SK-N-SH (cell line): ENCODE measurements at regions not wholly inside any gene's neighbourhood (a gene's known extent, or its start where the extent isn't known, plus 50 kb on each side); places are given as distances from the start of the nearest gene placed in this dataset.

ENCODE experiments used
- CTCF ChIA-PET: fragments of 300-600, 350-600 bp; formaldehyde crosslinking; extraction: SDS; loops from one replicate; lab custom pipeline; 2021; lab: Yijun Ruan, JAX
- POLR2A ChIA-PET: fragments of 350-600 bp; sonication (Branson Sonifier 250); formaldehyde crosslinking; extraction: SDS; loops from one replicate; lab custom pipeline; 2020; ENCODE audit warnings: antibody characterized with exemption, inconsistent platforms; lab: Yijun Ruan, JAX
- DNase-seq: peaks from one replicate; pipeline ENCODE4 v3.0.0; 2012
- H2AFZ ChIP-seq: fragments of 200-600 bp; sonication (generic); 2 replicates; pipeline ENCODE4 v1.8.1; 2016; ENCODE audit warnings: antibody characterized with exemption, mild to moderate bottlenecking, low read depth
- H3F3A ChIP-seq: fragments of 200-600 bp; sonication (generic); replicated peaks from 2 replicates; pipeline ENCODE3; 2016; ENCODE audit warnings: antibody characterized with exemption, mild to moderate bottlenecking; ENCODE audit not compliant: insufficient read depth
- H3K27ac ChIP-seq, 2 experiments: fragments of 200-500 bp in 1 of 2; fragments of 200-600 bp in 1 of 2; sonication (Bioruptor generic) in 1 of 2; sonication (generic), shearing (Covaris generic) in 1 of 2; 2 replicates each; pipeline versions ENCODE4 v1.5.1 to v1.6.1; 2014 to 2016; ENCODE audit warnings: low read depth in 2 of 2, inconsistent platforms in 1 of 2, low read length in 1 of 2, mild to moderate bottlenecking in 1 of 2, mixed read lengths in 1 of 2
- H3K27me3 ChIP-seq: fragments of 200-600 bp; sonication (generic), shearing (Covaris generic); 2 replicates; pipeline ENCODE4 v1.6.1; 2016; ENCODE audit warnings: mixed run types; ENCODE audit not compliant: insufficient read depth
- H3K36me3 ChIP-seq, 2 experiments: fragments of 200-500 bp in 1 of 2; fragments of 200-600 bp in 1 of 2; sonication (Bioruptor generic) in 1 of 2; sonication (generic) in 1 of 2; replicated peaks in 1 of 2; 2 replicates each; pipeline versions ENCODE3 to v1.5.1; 2014 to 2016; ENCODE audit warnings: low read length in 1 of 2, mild to moderate bottlenecking in 1 of 2; ENCODE audit not compliant: insufficient read depth in 2 of 2, control insufficient read depth in 1 of 2
- H3K4me1 ChIP-seq, 2 experiments: fragments of 200-500 bp in 1 of 2; fragments of 200-600 bp in 1 of 2; sonication (Bioruptor generic) in 1 of 2; sonication (generic), shearing (Covaris generic) in 1 of 2; 2 replicates each; pipeline versions ENCODE4 v1.5.1 to v1.6.1; 2014 to 2016; ENCODE audit warnings: low read depth in 1 of 2, low read length in 1 of 2, mixed run types in 1 of 2; ENCODE audit not compliant: insufficient read depth in 2 of 2, control insufficient read depth in 1 of 2
- H3K4me2 ChIP-seq: fragments of 200-600 bp; sonication (generic), shearing (Covaris generic); 2 replicates; pipeline ENCODE4 v1.6.1; 2017; ENCODE audit warnings: mixed run types
- H3K4me3 ChIP-seq, 2 experiments: fragments of 200-500 bp in 1 of 2; fragments of 200-600 bp in 1 of 2; sonication (Bioruptor generic) in 1 of 2; sonication (generic), shearing (Covaris generic) in 1 of 2; 2 replicates each; pipeline versions ENCODE4 v1.5.1 to v1.8.1; 2014 to 2016; ENCODE audit warnings: low read depth in 2 of 2, inconsistent platforms in 1 of 2, low read length in 1 of 2, mild to moderate bottlenecking in 1 of 2, mixed read lengths in 1 of 2, moderate library complexity in 1 of 2
- H3K79me2 ChIP-seq: fragments of 200-600 bp; sonication (generic); 2 replicates; pipeline ENCODE4 v1.8.1; 2017; ENCODE audit warnings: mild to moderate bottlenecking; ENCODE audit not compliant: insufficient read depth
- H3K9ac ChIP-seq: fragments of 200-600 bp; sonication (generic); 2 replicates; pipeline ENCODE4 v1.6.1; 2017; ENCODE audit warnings: mixed run types
- H3K9me2 ChIP-seq: fragments of 200-600 bp; sonication (generic); 2 replicates; pipeline ENCODE4 v1.6.1; 2017; ENCODE audit warnings: mixed run types
- H3K9me3 ChIP-seq: fragments of 200-600 bp; sonication (generic); 2 replicates; pipeline ENCODE4 v1.6.1; 2017; ENCODE audit warnings: mixed run types, mild to moderate bottlenecking, moderate library complexity
- H4K20me1 ChIP-seq: fragments of 200-600 bp; sonication (generic); 2 replicates; pipeline ENCODE4 v1.6.1; 2017; ENCODE audit warnings: mild to moderate bottlenecking, mixed run types; ENCODE audit not compliant: insufficient read depth
- CHD2 ChIP-seq: fragments of 150-350 bp; IDR thresholded peaks from 2 replicates; pipeline ENCODE4 v1.6.1; 2018; ENCODE audit warnings: low read length; ENCODE audit not compliant: partially characterized antibody
- ELF1 ChIP-seq: IDR thresholded peaks from 2 replicates; pipeline ENCODE4 v1.4.0; 2012
- EP300 ChIP-seq, 2 experiments: IDR thresholded peaks; 2 replicates each; pipeline versions ENCODE4 v1.4.0 to v1.6.1; 2012; ENCODE audit warnings: borderline replicate concordance in 1 of 2, low read depth in 1 of 2, low read length in 1 of 2
- EZH2phosphoT487 ChIP-seq: fragments of 200-600 bp; sonication (generic); IDR thresholded peaks from 2 replicates; pipeline ENCODE4 v1.6.1; 2017; ENCODE audit warnings: low read depth, mixed run types, mild to moderate bottlenecking, antibody characterized with exemption, moderate library complexity, borderline replicate concordance
- FOSL2 ChIP-seq: IDR thresholded peaks from 2 replicates; pipeline ENCODE4 v1.4.0; 2012; ENCODE audit warnings: low read depth, mild to moderate bottlenecking, moderate library complexity, borderline replicate concordance
- FOXJ3 ChIP-seq: sonication (generic); formaldehyde crosslinking; IDR thresholded peaks from 2 replicates; pipeline ENCODE4 v1.5.1; 2020; ENCODE audit warnings: mild to moderate bottlenecking, missing genetic modification reagents
- FOXM1 ChIP-seq: IDR thresholded peaks from 2 replicates; pipeline ENCODE4 v1.4.0; 2012; ENCODE audit warnings: low read depth, mild to moderate bottlenecking
- JUND ChIP-seq: IDR thresholded peaks from 2 replicates; pipeline ENCODE4 v1.4.0; 2012
- MEF2A ChIP-seq: IDR thresholded peaks from 2 replicates; pipeline ENCODE4 v1.4.0; 2012; ENCODE audit warnings: low read depth, borderline replicate concordance
- MXI1 ChIP-seq: IDR thresholded peaks from 2 replicates; pipeline ENCODE4 v1.6.1; 2012; ENCODE audit warnings: mild to moderate bottlenecking, low read depth, low read length, improper control_type of control experiment
- NRF1 ChIP-seq: IDR thresholded peaks from 2 replicates; pipeline ENCODE4 v1.6.1; 2012; ENCODE audit warnings: low read depth, mild to moderate bottlenecking, low read length
- POLR2AphosphoS5 ChIP-seq: IDR thresholded peaks from 2 replicates; pipeline ENCODE4 v1.6.1; 2012; ENCODE audit warnings: low read depth, low read length
- RCOR1 ChIP-seq: fragments of 150-350 bp; IDR thresholded peaks from 2 replicates; pipeline ENCODE4 v1.6.1; 2017; ENCODE audit warnings: antibody characterized with exemption, low read length
- RFX5 ChIP-seq: IDR thresholded peaks from 2 replicates; pipeline ENCODE4 v1.6.1; 2012; ENCODE audit warnings: mild to moderate bottlenecking, improper control_type of control experiment, low read length
- RXRA ChIP-seq: IDR thresholded peaks from 2 replicates; pipeline ENCODE4 v1.4.0; 2012; ENCODE audit warnings: low read depth, mild to moderate bottlenecking, borderline replicate concordance
- SMC3 ChIP-seq: IDR thresholded peaks from 2 replicates; pipeline ENCODE4 v1.6.1; 2012; ENCODE audit warnings: low read depth, low read length, improper control_type of control experiment
- TAF1 ChIP-seq: IDR thresholded peaks from 2 replicates; pipeline ENCODE4 v1.6.1; 2012; ENCODE audit warnings: low read depth, mild to moderate bottlenecking, low read length, moderate library complexity, borderline replicate concordance
- TCF12 ChIP-seq: IDR thresholded peaks from 2 replicates; pipeline ENCODE4 v1.4.0; 2012
- TEAD4 ChIP-seq: IDR thresholded peaks from 2 replicates; pipeline ENCODE4 v1.4.0; 2012; ENCODE audit warnings: mild to moderate bottlenecking, borderline replicate concordance; ENCODE audit not compliant: insufficient read depth
- WGBS: methylation state at CpG from one replicate; pipeline ENCODE4 v1.1.6; 2017; ENCODE audit warnings: low lambda C conversion rate; 5-methylcytosine and 5-hydroxymethylcytosine counted together
- TF ChIP-seq, protein P1 (sequence below): IDR thresholded peaks from 2 replicates; pipeline ENCODE4 v1.4.0; 2012; ENCODE audit warnings: low read depth
- TF ChIP-seq, protein P2 (sequence below): IDR thresholded peaks from 2 replicates; pipeline ENCODE4 v1.6.1; 2012; ENCODE audit warnings: mild to moderate bottlenecking, low read depth, low read length, moderate library complexity
- TF ChIP-seq, protein P3 (sequence below): fragments of 200-600 bp; sonication (generic); IDR thresholded peaks from 2 replicates; pipeline ENCODE4 v1.6.1; 2017; ENCODE audit warnings: antibody characterized with exemption, mild to moderate bottlenecking, moderate library complexity
- TF ChIP-seq, protein P4 (sequence below): fragments of 150-350 bp; IDR thresholded peaks from 2 replicates; pipeline ENCODE4 v1.6.1; 2017; ENCODE audit warnings: antibody characterized with exemption, low read length, low read depth, borderline replicate concordance
- TF ChIP-seq, protein P5 (sequence below): fragments of 150-350 bp; IDR thresholded peaks from 2 replicates; pipeline ENCODE4 v1.6.1; 2016; ENCODE audit warnings: mild to moderate bottlenecking, low read depth, low read length
- TF ChIP-seq, protein P6 (sequence below): IDR thresholded peaks from 2 replicates; pipeline ENCODE4; 2012

DNA sequence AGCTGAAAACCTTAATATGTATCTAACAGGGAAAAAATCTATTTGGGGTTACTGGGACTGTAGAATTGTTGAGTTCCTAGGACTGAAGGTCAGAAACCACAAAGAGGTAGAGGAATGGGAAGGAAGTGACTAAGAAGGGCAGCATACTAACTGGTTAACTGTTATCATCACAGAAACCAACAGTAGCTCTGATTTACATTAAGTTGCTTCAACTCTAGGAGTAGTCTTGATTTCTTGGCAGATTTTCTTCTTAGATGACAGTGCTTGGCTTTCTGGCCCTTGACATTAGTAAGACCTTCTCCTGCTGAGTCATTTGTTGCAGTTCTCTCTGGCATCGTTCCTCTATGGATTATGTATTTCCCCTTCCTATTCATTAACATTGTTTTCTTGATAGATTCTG, 116.1 kb upstream of the RASA1 start (continued):
- TF ChIP-seq, protein P1, sequence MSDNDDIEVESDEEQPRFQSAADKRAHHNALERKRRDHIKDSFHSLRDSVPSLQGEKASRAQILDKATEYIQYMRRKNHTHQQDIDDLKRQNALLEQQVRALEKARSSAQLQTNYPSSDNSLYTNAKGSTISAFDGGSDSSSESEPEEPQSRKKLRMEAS = peak; percentile 64; the same call in 1 of the 2 replicates
- TF ChIP-seq RCOR1 = no peak
- TF ChIP-seq EZH2phosphoT487 = no peak
- TF ChIP-seq TCF12 = peak; percentile 96
- no peak for TF ChIP-seq RFX5
- TF ChIP-seq FOXM1 = peak; percentile 96
- peak; percentile 13; the same call in 1 of the 2 replicates for TF ChIP-seq TAF1
- peak; percentile 93 for TF ChIP-seq TEAD4
- TF ChIP-seq, protein P2, sequence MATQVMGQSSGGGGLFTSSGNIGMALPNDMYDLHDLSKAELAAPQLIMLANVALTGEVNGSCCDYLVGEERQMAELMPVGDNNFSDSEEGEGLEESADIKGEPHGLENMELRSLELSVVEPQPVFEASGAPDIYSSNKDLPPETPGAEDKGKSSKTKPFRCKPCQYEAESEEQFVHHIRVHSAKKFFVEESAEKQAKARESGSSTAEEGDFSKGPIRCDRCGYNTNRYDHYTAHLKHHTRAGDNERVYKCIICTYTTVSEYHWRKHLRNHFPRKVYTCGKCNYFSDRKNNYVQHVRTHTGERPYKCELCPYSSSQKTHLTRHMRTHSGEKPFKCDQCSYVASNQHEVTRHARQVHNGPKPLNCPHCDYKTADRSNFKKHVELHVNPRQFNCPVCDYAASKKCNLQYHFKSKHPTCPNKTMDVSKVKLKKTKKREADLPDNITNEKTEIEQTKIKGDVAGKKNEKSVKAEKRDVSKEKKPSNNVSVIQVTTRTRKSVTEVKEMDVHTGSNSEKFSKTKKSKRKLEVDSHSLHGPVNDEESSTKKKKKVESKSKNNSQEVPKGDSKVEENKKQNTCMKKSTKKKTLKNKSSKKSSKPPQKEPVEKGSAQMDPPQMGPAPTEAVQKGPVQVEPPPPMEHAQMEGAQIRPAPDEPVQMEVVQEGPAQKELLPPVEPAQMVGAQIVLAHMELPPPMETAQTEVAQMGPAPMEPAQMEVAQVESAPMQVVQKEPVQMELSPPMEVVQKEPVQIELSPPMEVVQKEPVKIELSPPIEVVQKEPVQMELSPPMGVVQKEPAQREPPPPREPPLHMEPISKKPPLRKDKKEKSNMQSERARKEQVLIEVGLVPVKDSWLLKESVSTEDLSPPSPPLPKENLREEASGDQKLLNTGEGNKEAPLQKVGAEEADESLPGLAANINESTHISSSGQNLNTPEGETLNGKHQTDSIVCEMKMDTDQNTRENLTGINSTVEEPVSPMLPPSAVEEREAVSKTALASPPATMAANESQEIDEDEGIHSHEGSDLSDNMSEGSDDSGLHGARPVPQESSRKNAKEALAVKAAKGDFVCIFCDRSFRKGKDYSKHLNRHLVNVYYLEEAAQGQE = no peak
- TF ChIP-seq ELF1 = no peak
- peak in 1 of 2 experiments; percentile 98; a peak in 2 of 4 replicates for TF ChIP-seq EP300 (IDR thresholded peaks at IDR 0.05; ENCODE audit: borderline replicate concordance in 1 of 2, low read depth in 1 of 2, low read length in 1 of 2)
- TF ChIP-seq, protein P3, sequence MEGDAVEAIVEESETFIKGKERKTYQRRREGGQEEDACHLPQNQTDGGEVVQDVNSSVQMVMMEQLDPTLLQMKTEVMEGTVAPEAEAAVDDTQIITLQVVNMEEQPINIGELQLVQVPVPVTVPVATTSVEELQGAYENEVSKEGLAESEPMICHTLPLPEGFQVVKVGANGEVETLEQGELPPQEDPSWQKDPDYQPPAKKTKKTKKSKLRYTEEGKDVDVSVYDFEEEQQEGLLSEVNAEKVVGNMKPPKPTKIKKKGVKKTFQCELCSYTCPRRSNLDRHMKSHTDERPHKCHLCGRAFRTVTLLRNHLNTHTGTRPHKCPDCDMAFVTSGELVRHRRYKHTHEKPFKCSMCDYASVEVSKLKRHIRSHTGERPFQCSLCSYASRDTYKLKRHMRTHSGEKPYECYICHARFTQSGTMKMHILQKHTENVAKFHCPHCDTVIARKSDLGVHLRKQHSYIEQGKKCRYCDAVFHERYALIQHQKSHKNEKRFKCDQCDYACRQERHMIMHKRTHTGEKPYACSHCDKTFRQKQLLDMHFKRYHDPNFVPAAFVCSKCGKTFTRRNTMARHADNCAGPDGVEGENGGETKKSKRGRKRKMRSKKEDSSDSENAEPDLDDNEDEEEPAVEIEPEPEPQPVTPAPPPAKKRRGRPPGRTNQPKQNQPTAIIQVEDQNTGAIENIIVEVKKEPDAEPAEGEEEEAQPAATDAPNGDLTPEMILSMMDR = no peak
- peak; percentile 94 for TF ChIP-seq JUND
- peak; percentile 81 for TF ChIP-seq MEF2A
- TF ChIP-seq MXI1 = no peak
- TF ChIP-seq POLR2AphosphoS5 = peak; percentile 78; the same call in 1 of the 2 replicates
- peak; percentile 97 for TF ChIP-seq RXRA

DNA sequence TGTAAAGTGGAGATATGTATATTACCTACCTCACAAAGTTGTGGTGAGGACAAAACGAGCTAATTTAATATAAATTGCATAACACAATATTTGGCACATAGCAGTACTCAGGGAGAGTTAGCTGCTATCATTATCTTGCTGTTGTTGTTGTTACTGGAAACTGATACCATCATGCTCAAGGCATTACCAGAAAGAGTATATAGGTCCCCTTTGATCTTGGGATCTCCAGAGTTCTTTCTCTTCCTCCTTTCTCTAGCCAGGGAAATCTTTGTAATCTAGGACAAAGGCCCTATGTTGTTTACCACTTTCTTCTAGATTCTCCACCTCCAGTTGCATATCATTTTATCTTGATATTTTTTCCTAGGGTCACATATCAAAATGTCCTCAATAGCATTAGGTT, 114.8 kb upstream of the RASA1 start:
- no peaks in the 10 kb centered on the region for H3K36me3 ChIP-seq
- no peaks in the 10 kb centered on the region for H4K20me1 ChIP-seq
- no peaks in the 10 kb centered on the region for H3K79me2 ChIP-seq
- H3K27ac ChIP-seq = no peak overlapping the region; a peak in 1 of 4 replicates
- H3K9me3 ChIP-seq = no peaks in the 10 kb centered on the region
- DNase-seq = no peak
- no peak overlapping the region for H3K4me2 ChIP-seq
- ChIA-PET CTCF (no interaction called here), POLR2A (no interaction called here)
- no peak overlapping the region for H2AFZ ChIP-seq
- no peak overlapping the region for H3K4me3 ChIP-seq
- no peak overlapping the region for H3K9ac ChIP-seq
- 43% methylated on average over 1 of the region's 1 CpG for WGBS
- no peaks in the 10 kb centered on the region for H3K9me2 ChIP-seq
- H3K4me1 ChIP-seq = peaks cover 0 to 7% of the 10 kb centered on the region in 2 experiments; a peak in 3 of 4 replicates
- no peaks in the 10 kb centered on the region for H3K27me3 ChIP-seq
- H3F3A ChIP-seq = peaks cover 18% of the 10 kb centered on the region
- TF ChIP-seq, protein P4, sequence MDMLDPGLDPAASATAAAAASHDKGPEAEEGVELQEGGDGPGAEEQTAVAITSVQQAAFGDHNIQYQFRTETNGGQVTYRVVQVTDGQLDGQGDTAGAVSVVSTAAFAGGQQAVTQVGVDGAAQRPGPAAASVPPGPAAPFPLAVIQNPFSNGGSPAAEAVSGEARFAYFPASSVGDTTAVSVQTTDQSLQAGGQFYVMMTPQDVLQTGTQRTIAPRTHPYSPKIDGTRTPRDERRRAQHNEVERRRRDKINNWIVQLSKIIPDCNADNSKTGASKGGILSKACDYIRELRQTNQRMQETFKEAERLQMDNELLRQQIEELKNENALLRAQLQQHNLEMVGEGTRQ = no peak
- TF ChIP-seq, protein P5, sequence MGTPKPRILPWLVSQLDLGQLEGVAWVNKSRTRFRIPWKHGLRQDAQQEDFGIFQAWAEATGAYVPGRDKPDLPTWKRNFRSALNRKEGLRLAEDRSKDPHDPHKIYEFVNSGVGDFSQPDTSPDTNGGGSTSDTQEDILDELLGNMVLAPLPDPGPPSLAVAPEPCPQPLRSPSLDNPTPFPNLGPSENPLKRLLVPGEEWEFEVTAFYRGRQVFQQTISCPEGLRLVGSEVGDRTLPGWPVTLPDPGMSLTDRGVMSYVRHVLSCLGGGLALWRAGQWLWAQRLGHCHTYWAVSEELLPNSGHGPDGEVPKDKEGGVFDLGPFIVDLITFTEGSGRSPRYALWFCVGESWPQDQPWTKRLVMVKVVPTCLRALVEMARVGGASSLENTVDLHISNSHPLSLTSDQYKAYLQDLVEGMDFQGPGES = no peak
- TF ChIP-seq FOXM1 (no peak), RFX5 (no peak), JUND (no peak), MEF2A (no peak), NRF1 (no peak), CHD2 (no peak), FOSL2 (no peak), ELF1 (no peak), FOXJ3 (CRISPR knock-in tag) (no peak), EZH2phosphoT487 (no peak), SMC3 (no peak)
- TF ChIP-seq, protein P6, sequence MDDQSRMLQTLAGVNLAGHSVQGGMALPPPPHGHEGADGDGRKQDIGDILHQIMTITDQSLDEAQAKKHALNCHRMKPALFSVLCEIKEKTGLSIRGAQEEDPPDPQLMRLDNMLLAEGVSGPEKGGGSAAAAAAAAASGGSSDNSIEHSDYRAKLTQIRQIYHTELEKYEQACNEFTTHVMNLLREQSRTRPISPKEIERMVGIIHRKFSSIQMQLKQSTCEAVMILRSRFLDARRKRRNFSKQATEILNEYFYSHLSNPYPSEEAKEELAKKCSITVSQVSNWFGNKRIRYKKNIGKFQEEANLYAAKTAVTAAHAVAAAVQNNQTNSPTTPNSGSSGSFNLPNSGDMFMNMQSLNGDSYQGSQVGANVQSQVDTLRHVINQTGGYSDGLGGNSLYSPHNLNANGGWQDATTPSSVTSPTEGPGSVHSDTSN = no peak
